Right lobe of liver (tissue), 6 donors: ENCODE measurements at regions not wholly inside any gene's neighbourhood (a gene's known extent, or its start where the extent isn't known, plus 50 kb on each side); places are given as distances from the start of the nearest gene placed in this dataset.

Experiments used
- ATAC-seq, 4 donors: fragments of 200-7000 bp; cut with Tn5 transposase; one replicate each; pipeline ENCODE4 v1.9.1; 2020; ENCODE audit warnings: mild to moderate bottlenecking in 4 of 4, moderate library complexity in 4 of 4
- DNase-seq, 3 donors: peaks; one replicate each; pipeline ENCODE4 v3.0.0-alpha.2; 2020
- H3K27ac ChIP-seq, 3 donors: fragments of 200-600 bp; one replicate each; pipeline ENCODE4 v1.8.0; 2022
- H3K27me3 ChIP-seq, 2 donors: fragments of 200-600 bp; one replicate each; pipeline ENCODE4 v1.8.0; 2022
- H3K36me3 ChIP-seq, 4 donors: fragments of 200-600 bp; sonication (generic) in 1 of 4; one replicate each; pipeline versions ENCODE4 v1.5.1 to v1.8.0; 2017 to 2022; ENCODE audit warnings: control low read depth in 1 of 4
- H3K4me1 ChIP-seq, 4 donors: fragments of 200-600 bp; sonication (generic) in 1 of 4; one replicate each; pipeline versions ENCODE4 v1.5.1 to v1.8.0; 2017 to 2022; ENCODE audit warnings: control low read depth in 1 of 4
- H3K4me3 ChIP-seq, 3 donors: fragments of 200-600 bp; one replicate each; pipeline ENCODE4 v1.8.0; 2022
- H3K9me3 ChIP-seq, 4 donors: fragments of 200-600 bp; sonication (generic) in 1 of 4; one replicate each; pipeline versions ENCODE4 v1.5.1 to v1.8.0; 2017 to 2022; ENCODE audit warnings: control low read depth in 1 of 4
- CTCF ChIP-seq, 4 donors: fragments of 200-600 bp in 3 of 4; fragments of 450-650 bp in 1 of 4; IDR thresholded peaks; one replicate each; pipeline versions ENCODE4 v1.5.1 to v1.8.0; 2016 to 2022; ENCODE audit warnings: antibody characterized with exemption in 4 of 4, mild to moderate bottlenecking in 2 of 4
- POLR2A ChIP-seq: fragments of 450-650 bp; IDR thresholded peaks from one replicate; pipeline ENCODE4 v1.6.1; 2017; ENCODE audit warnings: antibody characterized with exemption, mild to moderate bottlenecking
- WGBS: methylation state at CpG from one replicate; pipeline ENCODE4 v1.1.6; 2018; ENCODE audit warnings: low coverage, low lambda C conversion rate; ENCODE audit not compliant: insufficient coverage; ENCODE audit errors: missing lambda C conversion rate; 5-methylcytosine and 5-hydroxymethylcytosine counted together
- intact Hi-C, 2 donors: fragments of 100-400 bp; cut with DNase I; formaldehyde crosslinking; loops; one replicate each; pipeline versions ENCODE4 v1.11.2 to v1.14.1; 2022
- donor health status: DM: no; HTN: yes; CAD: no.
- donor health status: DM: no; HTN: no; CAD: no.
- donor health status: DM: no; HTN: no; CAD: no.
- donor health status: DM: no; HTN: yes; CAD: no.
- donor health status: DM: no; HTN: yes; CAD: no.

- Histone ChIP-seq H3K36me3 (no peaks in the 10 kb centered on the region), H3K27ac (no peak overlapping the region), H3K27me3 (no peaks in the 10 kb centered on the region), H3K9me3 (no peaks in the 10 kb centered on the region), H3K4me3 (no peak overlapping the region), H3K4me1 (no peaks in the 10 kb centered on the region)
- no peak for DNase-seq
- intact Hi-C loops: no loop called here
- no peak for ATAC-seq
- TF ChIP-seq POLR2A: no peak
- no peak for TF ChIP-seq CTCF (IDR thresholded peaks at IDR 0.05)
These were observed 346.8 kb downstream of the TRIM36 start for GRCh38 chr5:114822863-114823262.

- no peaks in the 10 kb centered on the region for H3K9me3 ChIP-seq
- no peak for DNase-seq
- no peaks in the 10 kb centered on the region for H3K36me3 ChIP-seq
- no peak overlapping the region for H3K27ac ChIP-seq
- intact Hi-C loops: no loop called here
- no peak for ATAC-seq
- H3K27me3 ChIP-seq: no peaks in the 10 kb centered on the region
- TF ChIP-seq CTCF (IDR thresholded peaks at IDR 0.05) (no peak), POLR2A (no peak)
- WGBS: 14% methylated on average over 1 of the region's 1 CpG
- H3K4me1 ChIP-seq: no peaks in the 10 kb centered on the region
- no peak overlapping the region for H3K4me3 ChIP-seq
These were observed 347.3 kb downstream of the TRIM36 start for GRCh38 chr5:114822436-114822835.

GRCh38 chr5:114790403-114790792 lies 379.3 kb downstream of the TRIM36 start:
- DNase-seq (no peak), ATAC-seq (no peak)
- Histone ChIP-seq H3K27ac (no peak overlapping the region), H3K27me3 (no peaks in the 10 kb centered on the region), H3K4me1 (no peaks in the 10 kb centered on the region), H3K9me3 (no peaks in the 10 kb centered on the region), H3K4me3 (no peak overlapping the region), H3K36me3 (no peaks in the 10 kb centered on the region)
- TF ChIP-seq POLR2A (no peak), CTCF (IDR thresholded peaks at IDR 0.05) (no peak)
- intact Hi-C loops: no loop called here
- WGBS: 44% methylated on average over 2 of the region's 2 CpGs

GRCh38 chr5:114789773-114790402 lies 379.8 kb downstream of the TRIM36 start:
- no peaks in the 10 kb centered on the region for H3K4me1 ChIP-seq
- no peak overlapping the region for H3K27ac ChIP-seq
- ATAC-seq: peak; percentile 66 to 72 (median 68)
- WGBS: 26% methylated on average over 4 of the region's 4 CpGs
- no peak for DNase-seq
- TF ChIP-seq POLR2A: no peak
- TF ChIP-seq CTCF (IDR thresholded peaks at IDR 0.05): peak; percentile 30 to 61 (median 50)
- intact Hi-C loops: no loop called here
- H3K36me3 ChIP-seq: no peaks in the 10 kb centered on the region
- no peak overlapping the region for H3K4me3 ChIP-seq
- no peaks in the 10 kb centered on the region for H3K27me3 ChIP-seq
- H3K9me3 ChIP-seq: no peaks in the 10 kb centered on the region

GRCh38 chr5:114782869-114783268 lies 386.8 kb downstream of the TRIM36 start:
- H3K27ac ChIP-seq: no peak overlapping the region
- DNase-seq (peak in 2 of 3 donors; percentile 30 to 48), ATAC-seq (peak in 2 of 4 donors; percentile 18 to 56)
- H3K4me1 ChIP-seq: no peaks in the 10 kb centered on the region
- no peaks in the 10 kb centered on the region for H3K36me3 ChIP-seq
- H3K27me3 ChIP-seq: no peaks in the 10 kb centered on the region
- TF ChIP-seq CTCF (IDR thresholded peaks at IDR 0.05) (peak in 2 of 4 donors; percentile 5 to 9), POLR2A (no peak)
- no peaks in the 10 kb centered on the region for H3K9me3 ChIP-seq
- no peak overlapping the region for H3K4me3 ChIP-seq
- no CpG with 5 or more reads among the region's 8 CpGs for WGBS
- intact Hi-C loops: no loop called here
